ENCODE measurements at regions not wholly inside any gene's neighbourhood (a gene's known extent, or its start where the extent isn't known, plus 50 kb on each side); places are given as distances from the start of the nearest gene placed in this dataset.
"Not testable (repeated sequence)": the region's sequence is repeated elsewhere in the genome, so short reads cannot be mapped to it uniquely, and the experiment has no call there.

DNA sequence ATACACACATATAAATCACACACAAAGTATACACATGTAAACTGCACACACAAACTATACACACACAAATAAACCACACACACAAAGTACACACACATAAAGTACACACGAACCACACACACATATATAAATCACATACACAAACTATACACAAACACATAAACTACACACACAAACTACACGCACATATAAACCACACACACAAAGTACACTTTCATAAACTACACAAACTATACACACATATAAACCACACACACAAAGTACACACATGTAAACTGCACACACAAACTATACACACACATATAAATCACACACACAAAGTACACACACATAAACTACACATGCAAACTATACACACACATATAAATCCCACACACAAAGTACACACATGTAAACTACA is 347.3 kb downstream of the CNTNAP3B start:
- not testable (repeated sequence) for H3K4me3 ChIP-seq; H3K27ac ChIP-seq; H3K4me1 ChIP-seq; H3K27me3 ChIP-seq; DNase-seq (ENCODE audit: low spot score); H3K36me3 ChIP-seq; H3K9me3 ChIP-seq

DNA sequence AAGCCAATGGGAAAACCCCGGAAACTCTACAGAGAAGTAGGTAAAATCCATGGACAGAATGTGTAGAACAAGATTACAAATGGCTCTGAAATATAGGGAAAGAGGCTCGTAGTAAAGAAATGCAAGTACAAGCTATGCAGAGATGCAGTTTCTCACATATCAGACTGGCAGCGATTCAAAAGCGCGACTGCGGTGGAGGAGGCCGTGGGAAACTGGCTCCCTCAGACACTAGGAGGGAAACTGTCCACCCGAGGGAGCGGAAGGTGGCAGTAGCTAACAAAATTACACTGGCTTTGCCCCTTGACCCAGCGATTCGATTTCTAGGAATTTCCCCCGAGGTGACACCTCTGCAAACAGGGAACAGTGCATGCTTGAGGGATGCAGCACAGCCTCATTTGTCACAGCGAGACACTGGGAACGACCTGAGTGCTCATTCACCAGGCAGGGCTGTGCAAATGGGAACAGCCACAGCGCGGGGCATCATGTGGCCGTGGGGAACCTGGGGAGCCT is 349.3 kb downstream of the CNTNAP3B start:
- not testable (repeated sequence) for DNase-seq (ENCODE audit: low spot score); H3K27me3 ChIP-seq; H3K4me1 ChIP-seq; H3K36me3 ChIP-seq; H3K27ac ChIP-seq; H3K9me3 ChIP-seq; H3K4me3 ChIP-seq

DNA sequence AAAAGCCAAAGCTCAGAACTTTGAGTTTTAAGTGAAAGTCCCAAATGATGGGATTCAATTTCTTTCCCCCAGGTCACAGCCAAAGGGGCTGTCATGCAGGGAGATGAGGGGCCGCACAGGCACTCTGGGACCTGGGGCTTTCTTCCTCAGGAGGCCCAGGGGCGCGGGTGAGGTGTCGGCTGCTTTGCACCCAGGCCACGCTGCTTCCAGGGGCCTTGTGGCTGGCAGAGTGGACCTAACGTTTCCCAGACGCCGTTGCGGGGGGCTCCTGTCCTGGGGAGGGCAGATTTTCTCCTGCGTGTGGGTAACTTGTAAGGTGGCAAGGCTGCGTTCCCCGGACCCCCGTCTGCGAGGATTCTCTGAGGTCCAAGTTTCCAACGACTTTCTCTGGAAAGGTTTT is 350.0 kb downstream of the CNTNAP3B start:
- H3K4me1 ChIP-seq; H3K36me3 ChIP-seq; H3K9me3 ChIP-seq; DNase-seq (ENCODE audit: low spot score); H3K27ac ChIP-seq; H3K4me3 ChIP-seq; H3K27me3 ChIP-seq: not testable (repeated sequence)

DNA sequence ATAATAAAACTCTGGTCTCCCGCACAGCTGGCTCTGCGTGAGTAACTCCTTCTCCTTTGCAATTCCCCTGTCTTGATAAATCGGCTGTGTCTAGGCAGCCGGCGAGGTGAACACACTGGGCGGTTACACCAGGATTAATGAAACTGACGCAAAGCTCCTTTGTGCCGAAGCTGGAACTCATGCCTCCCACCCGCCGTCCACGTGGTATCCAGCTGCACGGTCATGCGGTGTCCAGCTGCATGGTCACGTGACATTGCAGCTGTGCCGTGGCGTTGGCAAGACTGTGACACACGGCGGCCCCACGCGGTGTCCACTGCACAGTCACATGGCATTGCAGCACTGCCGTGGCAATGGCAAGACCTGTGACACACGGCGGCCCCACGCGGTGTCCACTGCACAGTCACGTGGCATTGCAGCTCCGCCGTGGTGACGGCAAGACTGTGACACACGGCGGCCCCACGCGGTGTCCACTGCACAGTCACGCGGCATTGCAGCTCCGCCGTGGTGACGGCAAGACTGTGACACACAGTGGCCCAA is 350.6 kb downstream of the CNTNAP3B start:
- H3K27ac ChIP-seq; H3K27me3 ChIP-seq; H3K4me3 ChIP-seq; H3K36me3 ChIP-seq; DNase-seq (ENCODE audit: low spot score); H3K9me3 ChIP-seq; H3K4me1 ChIP-seq: not testable (repeated sequence)

DNA sequence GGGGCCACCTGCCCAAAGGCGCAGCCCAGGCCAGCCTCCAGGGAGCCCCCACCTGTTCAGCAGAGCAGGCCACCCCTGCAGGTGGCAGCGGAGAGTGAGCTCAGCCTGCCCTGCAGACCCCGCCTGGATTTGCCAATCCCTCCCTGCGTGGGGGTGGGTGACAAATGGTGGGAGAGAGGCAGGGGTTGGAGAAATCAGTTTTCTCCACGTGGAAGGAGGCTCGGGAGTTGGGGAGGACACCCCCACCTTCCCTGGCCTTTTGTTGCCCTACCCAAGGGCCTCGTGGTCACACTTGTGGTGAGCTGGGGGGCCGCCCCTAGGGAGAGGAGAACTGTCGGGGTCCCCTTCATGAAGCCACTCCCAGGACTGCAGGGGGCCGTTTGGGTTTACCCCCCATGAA is 351.7 kb downstream of the CNTNAP3B start:
- H3K4me1 ChIP-seq; H3K4me3 ChIP-seq; DNase-seq (ENCODE audit: low spot score); H3K27ac ChIP-seq; H3K9me3 ChIP-seq; H3K27me3 ChIP-seq; H3K36me3 ChIP-seq: not testable (repeated sequence)

DNA sequence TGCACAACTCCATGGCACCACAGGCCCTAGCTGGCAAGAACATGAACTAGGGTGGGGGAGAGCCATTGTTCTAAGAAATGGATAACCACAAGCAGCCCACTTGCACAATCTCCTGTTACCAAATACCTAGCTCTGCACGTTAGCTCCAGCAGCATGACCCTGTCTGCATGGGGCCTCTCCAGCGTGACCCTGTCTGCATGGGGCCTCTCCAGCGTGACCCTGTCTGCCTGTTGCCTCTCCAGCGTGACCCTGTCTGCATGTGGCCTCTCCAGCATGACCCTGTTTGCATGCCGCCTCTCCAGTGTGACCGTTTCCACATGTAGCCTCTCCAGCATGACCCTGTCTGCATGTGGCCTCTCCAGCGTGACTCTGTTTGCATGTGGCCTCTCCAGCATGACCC is 356.7 kb downstream of the CNTNAP3B start:
- not testable (repeated sequence) for H3K4me3 ChIP-seq; H3K4me1 ChIP-seq; H3K9me3 ChIP-seq; DNase-seq (ENCODE audit: low spot score); H3K27me3 ChIP-seq; H3K27ac ChIP-seq; H3K36me3 ChIP-seq

DNA sequence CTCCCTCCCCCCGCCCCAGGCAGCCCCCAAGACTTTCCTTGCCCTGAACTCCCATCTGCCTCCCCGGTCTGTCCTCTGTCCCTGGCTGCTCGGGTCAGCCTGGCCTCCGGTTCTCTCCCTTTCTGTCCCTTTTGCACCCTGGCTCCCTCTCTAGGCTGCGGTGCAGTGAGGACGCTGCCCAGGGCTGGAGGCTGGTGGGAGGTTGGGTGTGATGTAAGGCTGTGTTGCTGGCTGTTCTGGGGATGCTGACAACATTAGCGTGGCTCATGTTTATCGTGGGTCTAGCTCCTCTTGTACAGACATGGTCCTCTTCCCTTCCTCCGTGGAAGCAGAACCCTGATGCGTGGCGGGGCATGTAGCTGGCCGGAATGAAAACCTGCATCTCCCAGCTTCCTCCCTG is 357.5 kb downstream of the CNTNAP3B start:
- not testable (repeated sequence) for DNase-seq (ENCODE audit: low spot score); H3K4me3 ChIP-seq

DNA sequence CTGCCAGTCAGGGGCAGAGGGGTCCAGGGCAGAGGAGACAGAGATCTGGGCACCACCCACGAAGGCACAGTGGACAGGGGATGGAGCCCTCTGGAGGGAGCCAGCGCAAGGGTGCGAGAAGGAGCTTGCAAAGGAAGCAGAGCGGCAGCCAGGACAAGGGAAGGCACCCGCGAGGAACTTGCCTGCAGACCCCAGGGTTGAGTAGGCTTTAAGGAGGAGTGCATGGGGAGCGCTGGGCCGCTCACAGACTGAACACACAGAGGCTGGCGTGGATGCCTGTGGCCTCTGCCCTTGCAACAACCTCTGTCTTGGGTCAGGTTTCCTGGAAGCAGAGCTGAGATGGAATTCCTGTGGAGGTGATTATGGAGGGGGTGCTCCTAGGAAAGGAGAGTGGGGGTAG is 374.4 kb downstream of the CNTNAP3B start:
- not testable (repeated sequence) for H3K9me3 ChIP-seq; H3K36me3 ChIP-seq; H3K4me1 ChIP-seq; H3K27me3 ChIP-seq; H3K27ac ChIP-seq; H3K4me3 ChIP-seq; DNase-seq (ENCODE audit: low spot score)

More for the DNA sequence above, 357.5 kb downstream of the CNTNAP3B start:
- H3K27me3 ChIP-seq, H3K36me3 ChIP-seq, H3K27ac ChIP-seq, H3K9me3 ChIP-seq, H3K4me1 ChIP-seq: not testable (repeated sequence)

DNA sequence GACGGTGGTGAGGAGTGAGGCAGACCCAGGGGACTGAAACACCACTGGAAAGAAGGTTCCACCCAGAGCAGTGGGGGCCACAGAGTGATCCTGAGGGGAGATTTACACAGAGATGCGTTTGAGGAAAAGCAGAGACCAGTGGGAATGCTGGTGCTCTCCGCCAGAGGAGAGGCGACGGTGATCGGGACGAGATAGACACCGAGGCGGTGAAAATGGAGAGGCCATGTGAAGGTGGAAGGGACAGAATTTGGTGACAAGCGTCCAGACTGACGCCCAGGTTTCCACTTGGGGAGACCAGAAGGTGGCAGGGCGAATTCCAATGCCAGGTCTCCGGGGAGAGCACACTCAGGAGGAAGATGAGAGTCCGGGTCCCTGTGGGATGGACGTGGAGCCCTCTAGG is 374.8 kb downstream of the CNTNAP3B start:
- not testable (repeated sequence) for H3K36me3 ChIP-seq; H3K27me3 ChIP-seq; DNase-seq (ENCODE audit: low spot score); H3K4me1 ChIP-seq; H3K4me3 ChIP-seq; H3K27ac ChIP-seq; H3K9me3 ChIP-seq

DNA sequence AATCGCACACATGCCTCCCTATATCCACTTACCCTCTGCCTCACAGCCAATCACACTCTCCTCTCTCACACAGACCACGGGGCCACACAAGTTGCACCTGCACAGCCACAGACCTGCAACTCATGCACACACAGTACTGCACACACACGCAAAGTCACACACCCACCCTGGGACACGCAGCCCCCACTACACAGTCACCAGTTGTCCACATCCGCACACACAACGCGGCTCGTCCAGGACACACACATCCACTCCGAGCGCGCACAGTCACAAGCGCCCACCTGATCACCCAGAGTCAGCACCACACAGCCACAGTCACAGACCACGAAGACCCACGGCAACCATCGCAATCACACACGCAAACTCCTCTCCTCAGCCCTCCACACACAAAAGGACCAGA is 387.3 kb downstream of the CNTNAP3B start:
- not testable (repeated sequence) for DNase-seq (ENCODE audit: low spot score); H3K36me3 ChIP-seq; H3K27me3 ChIP-seq; H3K4me3 ChIP-seq; H3K9me3 ChIP-seq; H3K27ac ChIP-seq; H3K4me1 ChIP-seq

DNA sequence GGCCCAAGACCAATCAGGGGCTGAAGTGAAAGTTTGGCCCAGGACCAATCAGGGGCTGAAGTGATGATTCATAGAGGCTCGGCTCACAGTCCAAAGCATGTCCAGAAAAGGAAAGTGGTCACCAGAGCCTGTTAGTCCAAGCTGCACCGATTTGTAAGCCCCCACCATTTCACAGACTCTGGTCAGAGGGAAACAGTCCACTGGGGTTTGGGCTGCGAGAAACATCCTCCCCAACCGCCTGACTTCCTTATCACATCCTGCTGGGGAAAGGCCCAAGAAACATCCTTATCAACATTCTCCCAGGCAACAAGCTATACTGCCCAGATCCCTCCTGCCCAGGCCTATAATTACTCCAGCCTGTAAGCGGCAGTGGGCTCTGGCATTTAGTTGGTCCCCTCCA is 388.1 kb downstream of the CNTNAP3B start:
- peak; percentile 74 for DNase-seq (ENCODE audit: low spot score)
- H3K27ac ChIP-seq, H3K9me3 ChIP-seq, H3K27me3 ChIP-seq, H3K36me3 ChIP-seq, H3K4me1 ChIP-seq, H3K4me3 ChIP-seq: not testable (repeated sequence)

DNA sequence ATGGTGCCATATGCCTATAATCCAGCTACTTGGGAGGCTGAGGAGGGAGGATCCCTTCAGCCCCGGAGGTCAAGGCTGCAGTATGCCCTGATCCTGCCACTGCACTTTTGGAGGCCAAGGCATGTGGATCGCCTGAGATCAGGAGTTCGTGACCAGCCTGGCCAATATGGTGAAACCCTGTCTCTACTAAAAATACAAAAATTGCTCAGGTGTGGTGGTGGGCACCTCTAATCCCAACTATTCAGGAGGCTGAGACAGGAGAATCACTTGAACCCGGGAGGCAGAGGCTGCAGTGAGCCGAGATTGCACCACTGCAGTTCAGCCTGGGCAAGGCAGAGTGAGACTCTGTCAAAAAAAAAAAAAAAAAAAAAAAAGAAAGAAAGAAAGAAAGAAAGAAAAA is 390.5 kb downstream of the CNTNAP3B start:
- H3K4me1 ChIP-seq; H3K27me3 ChIP-seq; H3K4me3 ChIP-seq; DNase-seq (ENCODE audit: low spot score); H3K36me3 ChIP-seq; H3K27ac ChIP-seq; H3K9me3 ChIP-seq: not testable (repeated sequence)

DNA sequence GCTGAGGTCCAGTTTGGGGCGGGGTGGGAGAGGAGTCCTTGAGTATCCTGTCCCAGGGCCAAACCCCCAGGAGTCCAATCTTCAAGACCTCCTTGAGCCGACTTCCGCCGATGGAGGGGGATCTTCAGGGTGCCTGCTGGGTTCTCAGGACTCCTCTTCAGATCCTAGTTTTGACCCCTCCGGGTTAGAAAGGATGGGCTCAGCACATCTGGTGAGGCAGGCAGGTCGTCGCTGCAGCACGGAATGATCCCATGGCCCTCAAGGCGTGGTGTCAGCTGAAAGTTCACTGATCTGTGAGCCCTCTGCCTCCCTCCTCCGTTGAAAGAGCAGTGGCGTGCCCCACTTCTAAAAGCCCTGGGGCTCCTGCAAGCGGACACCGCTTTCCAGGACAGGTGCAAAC is 430.0 kb downstream of the CNTNAP3B start:
- not testable (repeated sequence) for H3K36me3 ChIP-seq; DNase-seq (ENCODE audit: low spot score); H3K27me3 ChIP-seq; H3K4me3 ChIP-seq; H3K4me1 ChIP-seq; H3K9me3 ChIP-seq; H3K27ac ChIP-seq

DNA sequence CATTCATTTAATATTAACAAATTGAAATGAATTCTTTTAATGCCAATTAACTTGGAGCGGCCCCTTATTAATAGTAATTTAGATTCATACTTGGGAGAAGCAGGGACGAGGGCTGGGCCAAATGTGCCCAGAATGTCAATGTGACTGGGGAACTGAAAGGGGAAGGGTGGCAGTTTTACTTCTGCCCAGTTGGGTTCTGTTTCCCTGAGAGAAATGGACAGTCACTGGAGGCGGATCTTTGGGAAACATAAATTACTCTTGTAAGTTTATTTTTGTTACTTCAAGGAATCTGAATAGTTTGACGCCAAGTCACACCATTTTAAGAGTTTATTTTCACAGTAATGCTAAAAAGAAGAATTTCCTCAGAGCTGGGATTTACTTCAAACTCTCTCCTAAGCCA is 432.1 kb downstream of the CNTNAP3B start:
- not testable (repeated sequence) for H3K27me3 ChIP-seq

DNA sequence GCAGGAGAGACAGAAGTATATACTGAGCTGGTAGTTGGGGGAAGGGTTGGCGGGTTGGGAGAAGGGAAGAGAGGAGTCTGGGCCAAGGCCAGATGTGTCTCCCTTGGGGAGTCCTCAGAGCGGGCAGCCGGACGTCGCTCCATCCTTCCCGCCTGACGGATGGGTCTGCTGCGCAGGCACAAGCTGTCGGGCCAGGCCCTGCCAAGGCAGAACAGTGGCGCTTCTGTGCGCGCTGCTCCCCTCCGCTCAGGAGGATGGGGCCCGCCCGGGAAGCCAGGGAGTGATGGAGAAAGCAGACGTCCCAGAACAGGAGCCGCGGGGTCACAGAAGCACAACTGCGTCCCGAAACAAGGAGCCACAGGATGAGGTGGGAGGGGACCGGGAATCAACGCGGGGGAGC is 449.9 kb downstream of the CNTNAP3B start:
- not testable (repeated sequence) for H3K9me3 ChIP-seq; H3K4me1 ChIP-seq; H3K36me3 ChIP-seq; H3K27me3 ChIP-seq; DNase-seq (ENCODE audit: low spot score); H3K4me3 ChIP-seq; H3K27ac ChIP-seq

More for the DNA sequence above, 432.1 kb downstream of the CNTNAP3B start:
- H3K4me1 ChIP-seq; H3K9me3 ChIP-seq; H3K36me3 ChIP-seq; H3K4me3 ChIP-seq; DNase-seq (ENCODE audit: low spot score): not testable (repeated sequence)
- peak overlapping the region in 1 of 2 donors; percentile 23 for H3K27ac ChIP-seq

DNA sequence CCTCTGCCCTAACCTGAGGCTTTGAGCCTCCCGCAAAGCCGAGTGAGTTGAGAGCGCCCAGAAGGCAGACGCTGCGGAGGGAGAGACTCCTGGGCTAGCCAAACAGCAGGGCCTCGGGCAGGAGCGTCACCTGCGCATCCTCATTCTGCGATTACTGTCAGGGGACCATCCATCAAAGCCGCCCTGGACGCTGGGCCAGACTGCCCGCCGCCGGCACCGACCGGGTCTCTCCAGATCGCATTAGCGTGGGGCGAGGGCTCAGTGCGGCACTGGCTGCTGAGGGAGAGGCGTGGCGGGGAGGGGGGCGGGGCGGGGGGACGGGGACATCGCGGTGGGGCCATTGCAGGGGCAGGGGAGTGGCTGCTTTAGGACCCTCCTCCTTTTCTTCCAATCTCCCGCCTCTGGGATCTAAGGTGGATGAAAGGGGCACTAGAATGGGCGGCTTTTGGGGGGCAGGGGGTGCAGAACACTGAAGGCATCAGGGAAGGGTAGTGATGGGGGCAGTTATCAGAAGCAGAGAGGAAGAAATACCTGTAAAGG is 465.7 kb downstream of the CNTNAP3B start:
- H3K4me3 ChIP-seq; H3K4me1 ChIP-seq; H3K36me3 ChIP-seq; H3K27ac ChIP-seq; H3K27me3 ChIP-seq; DNase-seq (ENCODE audit: low spot score); H3K9me3 ChIP-seq: not testable (repeated sequence)
